ENCODE measurements at regions not wholly inside any gene's neighbourhood (a gene's known extent, or its start where the extent isn't known, plus 50 kb on each side); places are given as distances from the start of the nearest gene placed in this dataset.

- ATAC-seq (ENCODE audit: poor library complexity): no peak
- no peaks in the 10 kb centered on the region for H3K27me3 Mint-ChIP-seq
- Histone ChIP-seq H3K27me3 (ENCODE audit: control insufficient read depth in 1 of 2, insufficient read depth in 2 of 2, low read length in 2 of 2) (no peaks in the 10 kb centered on the region), H3K9me3 (ENCODE audit: control insufficient read depth in 1 of 2, insufficient read depth in 1 of 2, low read length in 2 of 2) (peaks cover 4 to 15% of the 10 kb centered on the region in 2 experiments), H3K4me1 (ENCODE audit: insufficient read depth, low read length) (no peaks in the 10 kb centered on the region), H3K36me3 (ENCODE audit: insufficient read depth, low read length) (no peaks in the 10 kb centered on the region), H3K4me3 (ENCODE audit: low read length) (no peak overlapping the region), H3K27ac (ENCODE audit: low read depth in 1 of 2, low read length in 2 of 2) (no peak overlapping the region)
- intact Hi-C loops (cut with DNase I, micrococcal nuclease): no loop called here
- TF ChIP-seq CTCF (IDR thresholded peaks at IDR 0.05): no peak
- ChIA-PET POLR2A (no interaction called here), CTCF (no interaction called here)
- H3K9me3 Mint-ChIP-seq: peaks cover 13% of the 10 kb centered on the region
- H3K4me3 Mint-ChIP-seq: no peak overlapping the region
- no peak for DNase-seq
- H3K36me3 Mint-ChIP-seq (ENCODE audit: low read depth): no peaks in the 10 kb centered on the region
- no peaks in the 10 kb centered on the region for H3K4me1 Mint-ChIP-seq (ENCODE audit: low read depth)
- H3K27ac Mint-ChIP-seq: no peak overlapping the region
Measured at GRCh38 chr11:27287205-27287604, 75.8 kb downstream of the CCDC34 start.

GRCh38 chr11:27285761-27286160, 77.3 kb downstream of the CCDC34 start:
- H3K4me1 Mint-ChIP-seq (ENCODE audit: low read depth): no peaks in the 10 kb centered on the region
- no peak overlapping the region for H3K4me3 ChIP-seq (ENCODE audit: low read length)
- no peak overlapping the region for H3K27ac Mint-ChIP-seq
- H3K27me3 Mint-ChIP-seq: peaks cover 11% of the 10 kb centered on the region
- no peaks in the 10 kb centered on the region for H3K36me3 ChIP-seq (ENCODE audit: insufficient read depth, low read length)
- H3K27ac ChIP-seq (ENCODE audit: low read depth in 1 of 2, low read length in 2 of 2): no peak overlapping the region
- H3K4me1 ChIP-seq (ENCODE audit: insufficient read depth, low read length): no peaks in the 10 kb centered on the region
- DNase-seq: no peak
- peaks cover 0 to 3% of the 10 kb centered on the region in 2 experiments for H3K9me3 ChIP-seq (ENCODE audit: control insufficient read depth in 1 of 2, insufficient read depth in 1 of 2, low read length in 2 of 2)
- TF ChIP-seq CTCF (IDR thresholded peaks at IDR 0.05): no peak
- H3K9me3 Mint-ChIP-seq: peaks cover 3% of the 10 kb centered on the region
- ATAC-seq (ENCODE audit: poor library complexity): no peak
- intact Hi-C loops (cut with DNase I, micrococcal nuclease): no loop called here
- no peaks in the 10 kb centered on the region for H3K27me3 ChIP-seq (ENCODE audit: control insufficient read depth in 1 of 2, insufficient read depth in 2 of 2, low read length in 2 of 2)
- ChIA-PET CTCF (no interaction called here), POLR2A (no interaction called here)
- H3K4me3 Mint-ChIP-seq: no peak overlapping the region
- H3K36me3 Mint-ChIP-seq (ENCODE audit: low read depth): no peaks in the 10 kb centered on the region

- intact Hi-C loops (cut with DNase I, micrococcal nuclease): no loop called here
- Histone ChIP-seq H3K9me3 (ENCODE audit: control insufficient read depth in 1 of 2, insufficient read depth in 1 of 2, low read length in 2 of 2) (no peaks in the 10 kb centered on the region), H3K27me3 (ENCODE audit: control insufficient read depth in 1 of 2, insufficient read depth in 2 of 2, low read length in 2 of 2) (no peaks in the 10 kb centered on the region), H3K4me3 (ENCODE audit: low read length) (no peak overlapping the region), H3K36me3 (ENCODE audit: insufficient read depth, low read length) (no peaks in the 10 kb centered on the region), H3K4me1 (ENCODE audit: insufficient read depth, low read length) (no peaks in the 10 kb centered on the region), H3K27ac (ENCODE audit: low read depth in 1 of 2, low read length in 2 of 2) (no peak overlapping the region)
- Mint-ChIP-seq H3K4me1 (ENCODE audit: low read depth) (no peaks in the 10 kb centered on the region), H3K9me3 (no peaks in the 10 kb centered on the region), H3K27me3 (peaks cover 15% of the 10 kb centered on the region), H3K4me3 (no peak overlapping the region), H3K36me3 (ENCODE audit: low read depth) (no peaks in the 10 kb centered on the region), H3K27ac (no peak overlapping the region)
- CTCF ChIA-PET: no interaction called here
- no peak for TF ChIP-seq CTCF (IDR thresholded peaks at IDR 0.05)
- ATAC-seq (ENCODE audit: poor library complexity) (no peak), DNase-seq (no peak)
- POLR2A ChIA-PET: interaction anchor here (0.6 kb wide), 1 partner anchor 11 kb away, joined by 3 read pairs; no protein-coding TSS in a partner anchor
Measured at GRCh38 chr11:27282806-27283205, 80.2 kb downstream of the CCDC34 start.
